Astrocyte (in vitro differentiated cells and primary cell): ENCODE measurements at regions not wholly inside any gene's neighbourhood (a gene's known extent, or its start where the extent isn't known, plus 50 kb on each side); places are given as distances from the start of the nearest gene placed in this dataset.

Experiments
- DNase-seq: peaks from one replicate; pipeline ENCODE4 v3.0.0-alpha.2; 2010; ENCODE audit warnings: low read depth
- FAIRE-seq: peaks from 2 replicates; lab custom pipeline; 2011; peaks lifted over from hg19 to GRCh38; lab: Jason Lieb, UNC
- H2AFZ ChIP-seq: 2 replicates; pipeline ENCODE4 v1.6.0; 2012; ENCODE audit warnings: low read depth, low read length, inconsistent platforms
- H3K27ac ChIP-seq: 2 replicates; pipeline ENCODE4 v1.5.1; 2011; ENCODE audit warnings: low read depth, low read length, inconsistent platforms
- H3K27me3 ChIP-seq: 2 replicates; pipeline ENCODE4 v1.6.0; 2011; ENCODE audit warnings: low read length, inconsistent platforms; ENCODE audit not compliant: insufficient read depth
- H3K36me3 ChIP-seq: 2 replicates; pipeline ENCODE4 v1.5.1; 2011; ENCODE audit warnings: low read length, inconsistent platforms; ENCODE audit not compliant: insufficient read depth
- H3K4me1 ChIP-seq: 2 replicates; pipeline ENCODE4 v1.5.1; 2011; ENCODE audit warnings: low read length, inconsistent platforms; ENCODE audit not compliant: insufficient read depth
- H3K4me2 ChIP-seq: 2 replicates; pipeline ENCODE4 v1.6.0; 2012; ENCODE audit warnings: low read length, inconsistent platforms
- H3K4me3 ChIP-seq: 2 replicates; pipeline ENCODE4 v1.5.1; 2011; ENCODE audit warnings: low read depth, mild to moderate bottlenecking, low read length, inconsistent platforms; ENCODE audit not compliant: insufficient read depth
- H3K79me2 ChIP-seq: 2 replicates; pipeline ENCODE4 v1.6.0; 2012; ENCODE audit warnings: mild to moderate bottlenecking, low read length, inconsistent platforms; ENCODE audit not compliant: insufficient read depth
- H3K9ac ChIP-seq: 2 replicates; pipeline ENCODE4 v1.6.0; 2012; ENCODE audit warnings: mild to moderate bottlenecking, low read length, inconsistent platforms
- H3K9me3 ChIP-seq: 2 replicates; pipeline ENCODE4 v1.5.1; 2012; ENCODE audit warnings: low read depth, mild to moderate bottlenecking, low read length, inconsistent platforms; ENCODE audit not compliant: insufficient read depth
- H4K20me1 ChIP-seq: 2 replicates; pipeline ENCODE4 v1.6.0; 2012; ENCODE audit warnings: low read length, inconsistent platforms; ENCODE audit not compliant: insufficient read depth
- H3K27ac Mint-ChIP-seq: one replicate; pipeline ENCODE4 v1.8.0; 2021; ENCODE audit warnings: mild to moderate bottlenecking, mixed read lengths; ENCODE audit not compliant: unreplicated experiment
- H3K27me3 Mint-ChIP-seq: one replicate; pipeline ENCODE4 v1.8.0; 2021; ENCODE audit warnings: low read depth, mixed read lengths; ENCODE audit not compliant: unreplicated experiment
- H3K36me3 Mint-ChIP-seq: one replicate; pipeline ENCODE4 v1.8.0; 2021; ENCODE audit warnings: low read depth, mixed read lengths; ENCODE audit not compliant: unreplicated experiment
- H3K4me1 Mint-ChIP-seq: one replicate; pipeline ENCODE4 v1.8.0; 2021; ENCODE audit warnings: low read depth, mixed read lengths; ENCODE audit not compliant: unreplicated experiment
- H3K4me3 Mint-ChIP-seq: one replicate; pipeline ENCODE4 v1.8.0; 2021; ENCODE audit warnings: mild to moderate bottlenecking, moderate library complexity, mixed read lengths; ENCODE audit not compliant: unreplicated experiment
- H3K9me3 Mint-ChIP-seq: one replicate; pipeline ENCODE4 v1.8.0; 2021; ENCODE audit warnings: mild to moderate bottlenecking, mixed read lengths; ENCODE audit not compliant: unreplicated experiment
- CTCF ChIP-seq: IDR thresholded peaks from 2 replicates; pipeline ENCODE4 v1.5.1; 2011; ENCODE audit warnings: low read depth, mild to moderate bottlenecking, inconsistent platforms, low read length, moderate library complexity; ENCODE audit not compliant: insufficient read depth
- EZH2 ChIP-seq: IDR thresholded peaks from 2 replicates; pipeline ENCODE4 v1.6.1; 2012; ENCODE audit warnings: mild to moderate bottlenecking, low read length, inconsistent platforms; ENCODE audit not compliant: insufficient read depth

GRCh38 chr14:26175658-26176057, 422.2 kb downstream of the NOVA1 start:
- no peaks in the 10 kb centered on the region for H4K20me1 ChIP-seq
- H3K4me3 ChIP-seq = no peak overlapping the region

GRCh38 chr14:26174395-26174794, 423.4 kb downstream of the NOVA1 start:
- Mint-ChIP-seq H3K4me3 (no peak overlapping the region), H3K27ac (no peak overlapping the region), H3K4me1 (no peaks in the 10 kb centered on the region), H3K27me3 (peaks cover 35% of the 10 kb centered on the region), H3K36me3 (no peaks in the 10 kb centered on the region), H3K9me3 (no peaks in the 10 kb centered on the region)
- H3K36me3 ChIP-seq = no peaks in the 10 kb centered on the region
- DNase-seq = no peak
- TF ChIP-seq CTCF = no peak
- TF ChIP-seq EZH2 = no peak
- H3K4me1 ChIP-seq = no peaks in the 10 kb centered on the region
- H3K4me3 ChIP-seq = no peak overlapping the region
- no peak overlapping the region for H3K27ac ChIP-seq
- H3K27me3 ChIP-seq = peaks cover 2% of the 10 kb centered on the region
- H3K9ac ChIP-seq = no peak overlapping the region
- FAIRE-seq = no peak
- no peaks in the 10 kb centered on the region for H3K9me3 ChIP-seq
- no peaks in the 10 kb centered on the region for H4K20me1 ChIP-seq
- H2AFZ ChIP-seq = no peak overlapping the region
- H3K4me2 ChIP-seq = no peak overlapping the region
- H3K79me2 ChIP-seq = no peaks in the 10 kb centered on the region

More at GRCh38 chr14:26175658-26176057, 422.2 kb downstream of the NOVA1 start:
- TF ChIP-seq EZH2 (no peak), CTCF (no peak)
- Histone ChIP-seq H3K9ac (no peak overlapping the region), H3K27me3 (peaks cover 2% of the 10 kb centered on the region), H3K27ac (no peak overlapping the region), H3K79me2 (no peaks in the 10 kb centered on the region), H3K36me3 (no peaks in the 10 kb centered on the region), H3K9me3 (no peaks in the 10 kb centered on the region), H3K4me2 (no peak overlapping the region), H2AFZ (no peak overlapping the region), H3K4me1 (no peaks in the 10 kb centered on the region)
- H3K9me3 Mint-ChIP-seq = no peaks in the 10 kb centered on the region
- H3K36me3 Mint-ChIP-seq = no peaks in the 10 kb centered on the region
- peaks cover 34% of the 10 kb centered on the region for H3K27me3 Mint-ChIP-seq
- DNase-seq (no peak), FAIRE-seq (no peak)
- H3K4me3 Mint-ChIP-seq = no peak overlapping the region
- no peak overlapping the region for H3K27ac Mint-ChIP-seq
- no peaks in the 10 kb centered on the region for H3K4me1 Mint-ChIP-seq

- H3K9me3 ChIP-seq = no peaks in the 10 kb centered on the region
- no peaks in the 10 kb centered on the region for H3K79me2 ChIP-seq
- H3K9me3 Mint-ChIP-seq = no peaks in the 10 kb centered on the region
- no peak overlapping the region for H3K27ac ChIP-seq
- no peak overlapping the region for H3K4me3 ChIP-seq
- H3K27me3 Mint-ChIP-seq = peaks cover 32% of the 10 kb centered on the region
- H3K36me3 ChIP-seq = no peaks in the 10 kb centered on the region
- H3K4me2 ChIP-seq = no peak overlapping the region
- DNase-seq = no peak
- H3K27ac Mint-ChIP-seq = no peak overlapping the region
- peaks cover 2% of the 10 kb centered on the region for H3K27me3 ChIP-seq
- no peak overlapping the region for H2AFZ ChIP-seq
- H4K20me1 ChIP-seq = no peaks in the 10 kb centered on the region
- no peaks in the 10 kb centered on the region for H3K4me1 ChIP-seq
- no peak for TF ChIP-seq CTCF
- TF ChIP-seq EZH2 = no peak
- no peak overlapping the region for H3K9ac ChIP-seq
- no peak overlapping the region for H3K4me3 Mint-ChIP-seq
- no peaks in the 10 kb centered on the region for H3K4me1 Mint-ChIP-seq
- FAIRE-seq = no peak
- no peaks in the 10 kb centered on the region for H3K36me3 Mint-ChIP-seq
Measured at GRCh38 chr14:26173581-26174110, 424.2 kb downstream of the NOVA1 start.
